Activated B cell treated with CpG ODN at 0.5 μM for 24 hours (primary cell): ENCODE measurements at regions not wholly inside any gene's neighbourhood (a gene's known extent, or its start where the extent isn't known, plus 50 kb on each side); places are given as distances from the start of the nearest gene placed in this dataset.

Source experiments
- ATAC-seq: fragments of 200-7000 bp; cut with Tn5 transposase; one replicate; pipeline ENCODE4 v1.10.0; 2021; ENCODE audit warnings: low read depth, mild to moderate bottlenecking, moderate library complexity
- CTCF ChIA-PET: fragments of 350-600 bp; sonication (Branson Sonifier 250); formaldehyde crosslinking; loops from one replicate; lab custom pipeline; 2021; ENCODE audit warnings: antibody characterized with exemption; lab: Charles Lee
- POLR2A ChIA-PET: fragments of 350-600 bp; sonication (Branson Sonifier 250); formaldehyde crosslinking; loops from one replicate; lab custom pipeline; 2021; ENCODE audit warnings: antibody characterized with exemption; lab: Charles Lee
- DNase-seq: peaks from one replicate; pipeline ENCODE4 v3.0.0; 2022
- H3K27ac Mint-ChIP-seq: one replicate; pipeline ENCODE4 v1.8.0; 2020; ENCODE audit warnings: mixed read lengths
- H3K27me3 Mint-ChIP-seq: one replicate; pipeline ENCODE4 v1.8.0; 2021; ENCODE audit warnings: mixed read lengths
- H3K36me3 Mint-ChIP-seq: one replicate; pipeline ENCODE4 v1.8.0; 2021; ENCODE audit warnings: low read depth, mixed read lengths
- H3K4me1 Mint-ChIP-seq: one replicate; pipeline ENCODE4 v1.8.0; 2021; ENCODE audit warnings: mixed read lengths
- H3K4me3 Mint-ChIP-seq: one replicate; pipeline ENCODE4 v1.8.0; 2020; ENCODE audit warnings: mild to moderate bottlenecking, mixed read lengths
- H3K9me3 Mint-ChIP-seq: one replicate; pipeline ENCODE4 v1.8.0; 2020; ENCODE audit warnings: mixed read lengths
- intact Hi-C: fragments of 100-400 bp; cut with micrococcal nuclease; formaldehyde crosslinking; loops from one replicate; pipeline ENCODE4 v1.15.1; 2024
- TF ChIP-seq, protein P1 (sequence below): fragments of 200-600 bp; IDR thresholded peaks from one replicate; pipeline ENCODE4 v1.8.0; 2022; ENCODE audit warnings: antibody characterized with exemption, mild to moderate bottlenecking

GRCh38 chr1:213883618-213884017, 104.2 kb upstream of the PROX1 start:
- no peak for DNase-seq
- Mint-ChIP-seq H3K27ac (no peak overlapping the region), H3K4me1 (no peaks in the 10 kb centered on the region), H3K36me3 (no peaks in the 10 kb centered on the region), H3K4me3 (no peak overlapping the region), H3K27me3 (no peaks in the 10 kb centered on the region), H3K9me3 (no peaks in the 10 kb centered on the region)
- intact Hi-C loops, result no loop called here
- POLR2A ChIA-PET, result no interaction called here
- TF ChIP-seq, protein P1, sequence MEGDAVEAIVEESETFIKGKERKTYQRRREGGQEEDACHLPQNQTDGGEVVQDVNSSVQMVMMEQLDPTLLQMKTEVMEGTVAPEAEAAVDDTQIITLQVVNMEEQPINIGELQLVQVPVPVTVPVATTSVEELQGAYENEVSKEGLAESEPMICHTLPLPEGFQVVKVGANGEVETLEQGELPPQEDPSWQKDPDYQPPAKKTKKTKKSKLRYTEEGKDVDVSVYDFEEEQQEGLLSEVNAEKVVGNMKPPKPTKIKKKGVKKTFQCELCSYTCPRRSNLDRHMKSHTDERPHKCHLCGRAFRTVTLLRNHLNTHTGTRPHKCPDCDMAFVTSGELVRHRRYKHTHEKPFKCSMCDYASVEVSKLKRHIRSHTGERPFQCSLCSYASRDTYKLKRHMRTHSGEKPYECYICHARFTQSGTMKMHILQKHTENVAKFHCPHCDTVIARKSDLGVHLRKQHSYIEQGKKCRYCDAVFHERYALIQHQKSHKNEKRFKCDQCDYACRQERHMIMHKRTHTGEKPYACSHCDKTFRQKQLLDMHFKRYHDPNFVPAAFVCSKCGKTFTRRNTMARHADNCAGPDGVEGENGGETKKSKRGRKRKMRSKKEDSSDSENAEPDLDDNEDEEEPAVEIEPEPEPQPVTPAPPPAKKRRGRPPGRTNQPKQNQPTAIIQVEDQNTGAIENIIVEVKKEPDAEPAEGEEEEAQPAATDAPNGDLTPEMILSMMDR, result no peak
- no peak for ATAC-seq
- CTCF ChIA-PET, result no interaction called here

GRCh38 chr1:213884402-213884801, 103.4 kb upstream of the PROX1 start:
- no peaks in the 10 kb centered on the region for H3K36me3 Mint-ChIP-seq
- DNase-seq, result no peak
- ChIA-PET CTCF (no interaction called here), POLR2A (no interaction called here)
- no peak overlapping the region for H3K4me3 Mint-ChIP-seq
- H3K4me1 Mint-ChIP-seq, result no peaks in the 10 kb centered on the region
- intact Hi-C loops, result no loop called here
- H3K27me3 Mint-ChIP-seq, result no peaks in the 10 kb centered on the region
- no peak overlapping the region for H3K27ac Mint-ChIP-seq
- H3K9me3 Mint-ChIP-seq, result no peaks in the 10 kb centered on the region
- no peak for ATAC-seq
- TF ChIP-seq, protein P1, result no peak

GRCh38 chr1:213884942-213885341, 102.8 kb upstream of the PROX1 start:
- Mint-ChIP-seq H3K9me3 (no peaks in the 10 kb centered on the region), H3K4me1 (no peaks in the 10 kb centered on the region), H3K27me3 (no peaks in the 10 kb centered on the region), H3K27ac (no peak overlapping the region), H3K4me3 (no peak overlapping the region), H3K36me3 (no peaks in the 10 kb centered on the region)
- ChIA-PET CTCF (no interaction called here), POLR2A (no interaction called here)
- ATAC-seq (no peak), DNase-seq (no peak)
- TF ChIP-seq, protein P1, result no peak
- intact Hi-C loops, result no loop called here

- Mint-ChIP-seq H3K36me3 (no peaks in the 10 kb centered on the region), H3K27ac (no peak overlapping the region), H3K4me3 (no peak overlapping the region), H3K4me1 (no peaks in the 10 kb centered on the region), H3K9me3 (no peaks in the 10 kb centered on the region), H3K27me3 (no peaks in the 10 kb centered on the region)
- ATAC-seq, result no peak
- no peak for DNase-seq
- intact Hi-C loops, result no loop called here
- ChIA-PET POLR2A (no interaction called here), CTCF (no interaction called here)
- TF ChIP-seq, protein P1, result no peak
Measured at GRCh38 chr1:213887842-213888241, 99.9 kb upstream of the PROX1 start.

- ChIA-PET POLR2A (no interaction called here), CTCF (no interaction called here)
- no peaks in the 10 kb centered on the region for H3K36me3 Mint-ChIP-seq
- H3K9me3 Mint-ChIP-seq, result peaks cover 2% of the 10 kb centered on the region
- no peak overlapping the region for H3K27ac Mint-ChIP-seq
- DNase-seq, result no peak
- no peak for ATAC-seq
- H3K27me3 Mint-ChIP-seq, result no peaks in the 10 kb centered on the region
- TF ChIP-seq, protein P1, result no peak
- intact Hi-C loops, result no loop called here
- H3K4me3 Mint-ChIP-seq, result no peak overlapping the region
- no peaks in the 10 kb centered on the region for H3K4me1 Mint-ChIP-seq
Measured at GRCh38 chr1:213891989-213892902, 95.5 kb upstream of the PROX1 start.
